ENCODE measurements at regions not wholly inside any gene's neighbourhood (a gene's known extent, or its start where the extent isn't known, plus 50 kb on each side); places are given as distances from the start of the nearest gene placed in this dataset.

DNA sequence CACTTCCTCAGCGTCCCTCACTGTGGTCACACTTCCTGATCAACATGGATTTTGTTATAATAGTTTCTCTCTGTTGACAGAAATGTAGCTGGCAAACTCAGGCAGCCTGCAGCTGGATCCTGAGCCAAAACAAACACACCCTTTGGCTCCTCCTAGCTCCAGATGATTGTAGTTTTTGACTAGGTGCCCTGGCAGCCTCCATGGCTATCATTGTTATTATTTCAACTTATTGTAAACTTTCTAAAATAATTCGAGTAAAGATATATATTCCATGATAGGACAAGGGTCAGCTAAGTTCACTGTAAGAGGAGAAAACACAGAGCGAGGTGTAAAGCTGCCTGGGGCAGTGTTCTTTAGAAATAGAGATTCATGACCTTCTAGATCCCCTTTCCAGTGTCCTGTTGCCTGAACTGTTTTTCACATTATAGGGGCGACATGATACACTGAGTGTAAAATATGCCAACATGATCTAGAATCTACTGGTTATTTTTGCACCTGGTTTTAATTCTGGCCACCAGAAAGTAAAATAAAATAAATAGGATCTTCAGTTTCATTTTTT, 98.2 kb upstream of the HDGFL1 start:
- POLR2A ChIA-PET = interaction anchor here (0.6 kb wide), 2 partner anchors 222 to 877 kb away, joined by 3 read pairs; partner anchors contain the start of gene SOX4
- ATAC-seq (peak; percentile 83), DNase-seq (ENCODE audit: low read depth in 1 of 2, low spot score in 1 of 2) (peak; percentile 1 to 35), FAIRE-seq (no peak)
- peak overlapping the region in 1 of 2 experiments; percentile 66; a peak in 3 of 6 replicates for H3K27ac ChIP-seq
- WGBS (ENCODE audit: missing lambda C conversion rate) = 3% methylated on average over 4 of the region's 4 CpGs
- peak overlapping the region; percentile 57 for H3K4me2 ChIP-seq
- TF ChIP-seq RAD21 (conservative IDR thresholded peaks at IDR 0.05 in 1 of 2, IDR thresholded peaks at IDR 0.05 in 1 of 2) = peak in 1 of 2 experiments; percentile 44; a peak in 2 of 5 replicates
- peak; percentile 35 for TF ChIP-seq SMC3 (IDR thresholded peaks at IDR 0.05)
- no peak for TF ChIP-seq ZNF302 (CRISPR knock-in tag; IDR thresholded peaks at IDR 0.05)
- CTCF ChIA-PET = no interaction called here
- no peaks in the 10 kb centered on the region for H3K9me3 ChIP-seq
- H3K4me3 ChIP-seq = no peak overlapping the region
- H3K4me1 ChIP-seq = peaks cover 13% of the 10 kb centered on the region

DNA sequence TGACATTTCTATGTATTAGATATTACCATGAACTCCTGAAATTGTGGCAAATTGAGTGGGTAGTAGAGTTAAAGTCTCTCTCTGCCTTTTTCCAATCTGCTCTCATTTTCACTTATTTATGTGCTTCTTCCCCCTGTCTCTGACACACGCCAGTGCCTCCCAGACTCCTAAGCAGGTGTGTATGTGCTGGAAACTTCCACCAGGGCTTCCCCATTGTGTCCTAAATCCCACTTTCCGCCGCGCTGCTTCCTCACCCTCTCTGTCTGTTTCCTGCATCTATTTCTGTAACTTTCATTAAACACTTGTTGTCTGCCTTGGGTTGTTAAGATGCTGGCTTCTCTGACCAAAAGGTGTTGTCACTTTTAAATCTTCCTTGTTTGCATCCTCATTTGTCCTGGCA, 97.6 kb upstream of the HDGFL1 start:
- Histone ChIP-seq H3K9me3 (no peaks in the 10 kb centered on the region), H3K27ac (peak overlapping the region in 1 of 2 experiments; percentile 67; a peak in 3 of 6 replicates), H3K4me1 (peaks cover 13% of the 10 kb centered on the region), H3K4me2 (peak overlapping the region; percentile 57), H3K4me3 (no peak overlapping the region)
- CTCF ChIA-PET = no interaction called here
- POLR2A ChIA-PET = no interaction called here
- DNase-seq (ENCODE audit: low read depth in 1 of 2, low spot score in 1 of 2) (no peak), FAIRE-seq (no peak), ATAC-seq (no peak)
- TF ChIP-seq, protein P1, sequence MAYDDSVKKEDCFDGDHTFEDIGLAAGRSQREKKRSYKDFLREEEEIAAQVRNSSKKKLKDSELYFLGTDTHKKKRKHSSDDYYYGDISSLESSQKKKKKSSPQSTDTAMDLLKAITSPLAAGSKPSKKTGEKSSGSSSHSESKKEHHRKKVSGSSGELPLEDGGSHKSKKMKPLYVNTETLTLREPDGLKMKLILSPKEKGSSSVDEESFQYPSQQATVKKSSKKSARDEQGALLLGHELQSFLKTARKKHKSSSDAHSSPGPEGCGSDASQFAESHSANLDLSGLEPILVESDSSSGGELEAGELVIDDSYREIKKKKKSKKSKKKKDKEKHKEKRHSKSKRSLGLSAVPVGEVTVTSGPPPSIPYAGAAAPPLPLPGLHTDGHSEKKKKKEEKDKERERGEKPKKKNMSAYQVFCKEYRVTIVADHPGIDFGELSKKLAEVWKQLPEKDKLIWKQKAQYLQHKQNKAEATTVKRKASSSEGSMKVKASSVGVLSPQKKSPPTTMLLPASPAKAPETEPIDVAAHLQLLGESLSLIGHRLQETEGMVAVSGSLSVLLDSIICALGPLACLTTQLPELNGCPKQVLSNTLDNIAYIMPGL (CRISPR knock-in tag; IDR thresholded peaks at IDR 0.05; ENCODE audit: borderline replicate concordance) = no peak
- TF ChIP-seq HOXB13 (CRISPR knock-in tag; IDR thresholded peaks at IDR 0.05; ENCODE audit: low read depth) (no peak), CBX2 (IDR thresholded peaks at IDR 0.05; ENCODE audit: borderline replicate concordance, low read depth) (no peak), HOXA7 (CRISPR knock-in tag; IDR thresholded peaks at IDR 0.05) (no peak), KDM5A (IDR thresholded peaks at IDR 0.05) (no peak), RFX5 (IDR thresholded peaks at IDR 0.05) (no peak), EHF (CRISPR knock-in tag; IDR thresholded peaks at IDR 0.05) (no peak), NPAS2 (CRISPR knock-in tag; IDR thresholded peaks at IDR 0.05; ENCODE audit: borderline replicate concordance) (no peak), HDAC2 (IDR thresholded peaks at IDR 0.05) (no peak), MAZ (IDR thresholded peaks at IDR 0.05; ENCODE audit: borderline replicate concordance, low read depth, low read length) (no peak), KDM1A (IDR thresholded peaks at IDR 0.05; ENCODE audit: low read depth) (no peak), RNF2 (IDR thresholded peaks at IDR 0.05; ENCODE audit: borderline replicate concordance, low read depth) (no peak), TFCP2L1 (CRISPR knock-in tag; IDR thresholded peaks at IDR 0.05) (no peak), JUNB (IDR thresholded peaks at IDR 0.05) (no peak)
- TF ChIP-seq, protein P2, sequence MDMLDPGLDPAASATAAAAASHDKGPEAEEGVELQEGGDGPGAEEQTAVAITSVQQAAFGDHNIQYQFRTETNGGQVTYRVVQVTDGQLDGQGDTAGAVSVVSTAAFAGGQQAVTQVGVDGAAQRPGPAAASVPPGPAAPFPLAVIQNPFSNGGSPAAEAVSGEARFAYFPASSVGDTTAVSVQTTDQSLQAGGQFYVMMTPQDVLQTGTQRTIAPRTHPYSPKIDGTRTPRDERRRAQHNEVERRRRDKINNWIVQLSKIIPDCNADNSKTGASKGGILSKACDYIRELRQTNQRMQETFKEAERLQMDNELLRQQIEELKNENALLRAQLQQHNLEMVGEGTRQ (IDR thresholded peaks at IDR 0.05) = no peak
- TF ChIP-seq, protein P3, sequence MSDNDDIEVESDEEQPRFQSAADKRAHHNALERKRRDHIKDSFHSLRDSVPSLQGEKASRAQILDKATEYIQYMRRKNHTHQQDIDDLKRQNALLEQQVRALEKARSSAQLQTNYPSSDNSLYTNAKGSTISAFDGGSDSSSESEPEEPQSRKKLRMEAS (IDR thresholded peaks at IDR 0.05) = no peak
- TF ChIP-seq, protein P4, sequence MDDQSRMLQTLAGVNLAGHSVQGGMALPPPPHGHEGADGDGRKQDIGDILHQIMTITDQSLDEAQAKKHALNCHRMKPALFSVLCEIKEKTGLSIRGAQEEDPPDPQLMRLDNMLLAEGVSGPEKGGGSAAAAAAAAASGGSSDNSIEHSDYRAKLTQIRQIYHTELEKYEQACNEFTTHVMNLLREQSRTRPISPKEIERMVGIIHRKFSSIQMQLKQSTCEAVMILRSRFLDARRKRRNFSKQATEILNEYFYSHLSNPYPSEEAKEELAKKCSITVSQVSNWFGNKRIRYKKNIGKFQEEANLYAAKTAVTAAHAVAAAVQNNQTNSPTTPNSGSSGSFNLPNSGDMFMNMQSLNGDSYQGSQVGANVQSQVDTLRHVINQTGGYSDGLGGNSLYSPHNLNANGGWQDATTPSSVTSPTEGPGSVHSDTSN (IDR thresholded peaks at IDR 0.05) = no peak
- 88% methylated on average over 4 of the region's 4 CpGs for WGBS (ENCODE audit: missing lambda C conversion rate)
